Left renal pelvis (tissue), 4 donors: ENCODE measurements at regions not wholly inside any gene's neighbourhood (a gene's known extent, or its start where the extent isn't known, plus 50 kb on each side); places are given as distances from the start of the nearest gene placed in this dataset.

Source experiments
- DNase-seq, 4 donors: peaks; one replicate each; pipeline ENCODE4 v3.0.0-alpha.2; 2013; ENCODE audit warnings: low read depth in 4 of 4, low spot score in 3 of 4

DNA sequence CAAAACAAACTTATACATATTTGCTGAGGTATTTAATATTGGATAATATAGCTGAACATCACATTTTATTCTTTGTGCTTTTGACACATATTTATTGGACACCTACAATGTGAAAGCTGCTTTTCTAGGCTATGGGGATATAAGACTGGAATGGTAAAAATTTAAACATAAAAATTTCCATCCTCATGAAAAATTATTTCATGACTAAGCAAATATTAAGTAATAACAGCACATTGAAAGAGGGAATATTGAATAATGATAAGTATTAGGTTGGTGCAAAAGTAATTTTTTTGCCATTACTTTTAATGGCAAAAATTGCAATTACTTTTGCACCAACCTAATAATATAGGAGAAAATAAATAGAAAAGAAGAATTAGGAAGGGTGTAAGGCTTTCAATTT, 972.5 kb upstream of the CDH8 start:
- no peak for DNase-seq

- no peak for DNase-seq
These were observed 969.1 kb upstream of the CDH8 start for GRCh38 chr16:63005356-63005755.

DNA sequence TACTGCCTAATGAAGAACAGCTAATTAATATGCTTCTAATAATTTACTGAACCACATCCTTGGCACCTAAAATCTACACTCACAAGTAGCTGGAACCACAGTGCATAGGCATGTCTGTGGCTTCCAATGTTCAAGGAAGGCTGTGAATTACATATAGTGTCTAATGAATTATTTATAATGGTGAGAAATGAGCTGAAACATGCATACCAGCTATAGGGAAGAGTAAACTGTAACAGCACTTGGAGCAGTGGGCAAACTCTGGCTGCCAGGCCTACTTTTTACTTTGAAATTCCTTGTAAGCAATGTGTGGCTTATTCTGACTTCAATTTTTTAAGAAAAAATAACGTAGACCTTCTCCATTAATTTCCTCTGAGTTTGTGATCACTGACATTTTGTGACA, 953.2 kb upstream of the CDH8 start:
- no peak for DNase-seq

DNA sequence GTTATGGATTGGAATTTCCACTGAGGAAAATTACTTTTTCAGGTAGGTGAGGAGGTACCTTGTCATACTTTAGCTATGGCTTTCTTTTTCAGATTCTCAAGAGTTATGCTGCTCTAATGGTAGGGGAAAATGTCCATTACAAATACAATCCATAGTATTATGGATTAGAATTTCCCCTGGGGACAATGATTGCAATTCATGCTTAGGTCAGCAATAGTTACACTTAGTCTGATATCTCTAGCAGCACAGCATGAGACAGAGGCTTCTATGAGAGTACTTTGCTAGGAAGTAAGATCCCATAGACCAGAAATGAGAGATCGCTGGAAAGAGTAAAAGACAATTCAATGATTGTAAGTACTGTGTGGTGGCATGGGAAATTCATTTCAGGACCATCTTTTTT, 949.5 kb upstream of the CDH8 start:
- DNase-seq = no peak

DNA sequence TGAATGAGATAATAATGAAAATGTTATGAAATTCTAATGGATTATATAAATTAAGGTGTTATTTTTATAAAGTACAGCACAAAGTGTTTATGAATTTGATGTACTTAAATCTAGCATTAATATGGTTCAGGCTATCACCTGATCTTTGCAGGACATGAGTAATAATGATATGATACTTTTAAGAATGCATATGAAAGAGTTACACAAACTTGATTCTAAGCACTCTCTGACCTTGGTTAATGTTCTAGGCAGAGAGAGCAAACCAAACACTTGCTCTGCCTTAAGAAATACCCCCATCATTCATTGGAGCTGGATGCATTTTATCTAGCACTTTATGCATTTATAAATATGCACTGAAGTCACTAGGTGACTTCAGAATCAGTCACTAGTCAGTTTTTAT, 942.2 kb upstream of the CDH8 start:
- no peak for DNase-seq

DNA sequence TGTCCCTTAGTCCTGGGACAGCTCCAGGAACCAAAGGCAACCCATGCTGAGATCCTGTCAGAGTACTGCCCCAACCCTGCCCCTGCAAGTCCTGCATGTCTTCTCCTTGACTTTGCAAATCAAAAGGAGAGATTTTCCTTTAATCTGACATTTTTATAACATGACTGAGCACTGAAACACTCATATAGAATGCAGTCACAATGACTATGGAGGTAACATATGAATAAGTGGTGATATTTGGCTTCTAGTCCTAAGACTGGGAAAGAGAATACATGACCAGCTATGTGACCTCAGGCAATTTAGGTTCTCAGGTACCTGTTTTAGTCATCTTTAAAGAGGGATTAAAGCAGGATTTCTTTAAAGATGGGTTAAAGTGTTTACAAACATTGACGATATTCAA, 941.6 kb upstream of the CDH8 start:
- no peak for DNase-seq

GRCh38 chr16:62974424-62974823, 938.2 kb upstream of the CDH8 start:
- DNase-seq = no peak

- no peak for DNase-seq
These were observed 934.6 kb upstream of the CDH8 start for GRCh38 chr16:62970851-62971250.

DNA sequence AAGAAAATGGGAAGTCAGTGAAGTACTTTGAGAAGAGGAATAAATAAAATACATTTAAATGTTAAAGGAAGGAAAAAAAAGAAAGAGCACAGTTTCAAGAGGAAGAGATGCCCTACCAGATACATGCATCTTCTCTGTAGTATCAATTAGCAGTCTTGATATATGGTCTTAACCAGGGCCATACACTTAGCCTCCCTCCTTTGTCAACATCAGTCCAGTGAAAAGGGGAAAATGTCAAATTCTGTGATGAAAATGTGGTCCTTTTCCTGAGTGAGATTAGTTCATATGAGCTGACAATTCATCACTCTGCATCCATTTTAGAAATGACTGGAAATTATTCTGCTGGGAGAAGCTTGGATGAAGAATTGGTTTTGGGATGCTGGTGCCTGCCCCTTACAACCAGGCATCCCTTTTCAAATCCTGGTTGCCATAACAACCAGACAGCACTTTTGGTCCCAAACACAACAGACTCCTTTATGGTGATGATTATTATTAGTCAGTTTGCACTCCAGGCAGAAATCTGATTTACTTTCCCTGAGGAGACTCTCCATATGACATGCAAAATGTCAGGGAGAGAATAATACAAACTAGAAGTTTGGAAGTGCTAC, 933.6 kb upstream of the CDH8 start:
- DNase-seq = no peak

GRCh38 chr16:62967611-62968010, 931.4 kb upstream of the CDH8 start:
- no peak for DNase-seq

DNA sequence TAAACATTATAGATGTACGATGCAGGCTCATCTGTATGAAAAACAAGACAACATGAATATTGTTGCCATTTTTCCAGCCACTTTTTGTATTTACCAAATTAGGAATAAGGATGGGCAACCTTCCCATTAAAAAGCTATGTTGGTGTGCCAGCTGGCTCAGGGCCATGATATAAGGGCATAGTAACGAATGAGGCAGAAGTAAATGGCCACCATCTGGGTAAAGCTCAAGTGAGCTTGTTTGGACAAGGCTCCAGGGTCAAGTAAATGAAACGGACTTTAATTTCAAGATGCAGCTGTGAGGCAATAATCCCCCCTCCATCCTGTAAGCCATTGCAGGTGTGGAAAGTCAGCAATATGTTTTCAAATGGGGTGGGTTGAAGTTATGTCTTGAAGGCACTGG, 930.9 kb upstream of the CDH8 start:
- DNase-seq = no peak

GRCh38 chr16:62966626-62967025, 930.4 kb upstream of the CDH8 start:
- DNase-seq = no peak

GRCh38 chr16:62965831-62966230, 929.6 kb upstream of the CDH8 start:
- no peak for DNase-seq

GRCh38 chr16:62963846-62964245, 927.6 kb upstream of the CDH8 start:
- DNase-seq = no peak

DNA sequence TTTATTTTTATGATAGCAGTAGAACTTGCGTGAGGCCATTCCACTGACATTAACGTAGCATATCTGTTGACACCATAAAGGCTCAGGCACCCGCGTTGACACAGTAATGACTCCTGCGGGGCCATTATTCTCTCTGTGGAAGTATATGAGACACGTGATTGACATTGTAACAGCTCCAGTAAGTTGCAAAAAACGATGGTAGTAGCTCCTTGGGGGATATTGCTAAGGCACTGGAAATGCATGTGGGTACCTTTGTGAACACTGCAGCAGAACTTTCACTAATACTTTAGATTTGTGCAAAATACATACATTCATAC, 918.8 kb upstream of the CDH8 start:
- no peak for DNase-seq

- DNase-seq = no peak
These were observed 918.1 kb upstream of the CDH8 start for GRCh38 chr16:62954144-62955032.

DNA sequence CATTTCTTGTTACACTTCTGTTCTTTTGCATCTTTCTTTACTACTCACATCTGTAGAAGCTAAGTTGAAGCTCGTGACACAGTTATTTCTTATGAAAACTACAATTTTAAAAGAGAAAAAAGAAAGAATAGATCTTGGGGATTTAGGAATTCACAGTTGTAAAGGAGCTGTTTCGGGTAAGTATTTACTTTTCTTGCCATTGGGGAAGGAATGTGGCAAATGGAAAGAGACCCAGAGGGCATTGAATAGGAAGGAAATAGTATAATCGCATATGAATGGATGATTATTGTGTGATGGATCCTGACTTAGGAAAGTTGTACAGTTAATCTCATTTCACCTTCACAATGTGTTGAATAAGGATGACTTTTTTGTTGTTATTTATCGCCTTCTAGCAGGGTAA, 914.1 kb upstream of the CDH8 start:
- DNase-seq = no peak

- DNase-seq = no peak
These were observed 904.3 kb upstream of the CDH8 start for GRCh38 chr16:62940569-62940968.

DNA sequence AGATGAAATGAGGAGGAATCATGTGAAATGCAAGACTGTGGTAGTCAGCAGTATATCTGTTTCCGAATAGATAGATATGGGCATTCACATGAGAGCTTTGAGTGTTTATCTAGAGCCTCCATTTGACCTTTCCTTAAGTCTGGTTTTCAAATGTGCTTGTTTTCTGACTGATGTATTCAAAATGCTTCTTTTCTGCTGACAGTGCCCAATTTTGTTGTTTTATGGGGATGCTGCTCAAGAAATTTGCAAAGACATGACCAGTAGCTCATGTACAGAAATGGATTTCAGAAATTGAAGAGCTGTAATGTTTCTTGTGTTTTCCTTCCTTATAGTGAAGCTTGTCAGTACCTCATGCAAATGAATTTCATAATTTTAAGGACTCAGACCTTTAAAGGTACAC, 903.4 kb upstream of the CDH8 start:
- no peak for DNase-seq

- DNase-seq = no peak
These were observed 897.7 kb upstream of the CDH8 start for GRCh38 chr16:62933929-62934328.

GRCh38 chr16:62929593-62929992, 893.4 kb upstream of the CDH8 start:
- DNase-seq = no peak

DNA sequence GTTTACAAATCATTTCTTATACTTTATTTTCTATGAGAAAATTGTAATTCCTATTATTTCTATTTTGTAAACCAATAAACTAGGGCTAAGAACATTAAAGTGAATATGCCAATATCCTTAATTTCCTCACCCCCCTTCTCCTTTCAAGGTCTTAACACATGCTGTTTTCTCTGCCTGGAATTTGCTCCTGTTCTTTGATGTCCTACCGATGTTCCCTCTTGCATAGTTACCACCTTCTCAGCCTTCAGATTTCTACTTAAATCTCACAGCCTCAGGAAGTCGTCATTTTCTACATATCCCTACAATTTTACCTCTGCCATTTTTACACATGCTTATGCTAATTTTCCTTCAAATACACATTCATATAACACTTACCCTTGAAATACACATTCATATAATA, 890.9 kb upstream of the CDH8 start:
- no peak for DNase-seq
